DND-41 (cell line): ENCODE measurements at regions not wholly inside any gene's neighbourhood (a gene's known extent, or its start where the extent isn't known, plus 50 kb on each side); places are given as distances from the start of the nearest gene placed in this dataset.

Experiments
- CTCF ChIP-seq: IDR thresholded peaks from 2 replicates; pipeline ENCODE4 v1.5.1; 2012; ENCODE audit warnings: borderline replicate concordance, low read length, moderate library complexity, mild to moderate bottlenecking; ENCODE audit not compliant: poor library complexity, severe bottlenecking; ENCODE audit errors: extremely low read depth
- EZH2 ChIP-seq: IDR thresholded peaks from 3 replicates; pipeline ENCODE4 v1.6.1; 2012; ENCODE audit warnings: borderline replicate concordance, low read depth, mild to moderate bottlenecking, moderate library complexity, low read length, inconsistent platforms; ENCODE audit not compliant: severe bottlenecking

GRCh38 chr17:55655777-55656176, 66.9 kb downstream of the TMEM100 start:
- no peak for TF ChIP-seq EZH2
- TF ChIP-seq CTCF = no peak
